ENCODE measurements at regions not wholly inside any gene's neighbourhood (a gene's known extent, or its start where the extent isn't known, plus 50 kb on each side); places are given as distances from the start of the nearest gene placed in this dataset.

DNA sequence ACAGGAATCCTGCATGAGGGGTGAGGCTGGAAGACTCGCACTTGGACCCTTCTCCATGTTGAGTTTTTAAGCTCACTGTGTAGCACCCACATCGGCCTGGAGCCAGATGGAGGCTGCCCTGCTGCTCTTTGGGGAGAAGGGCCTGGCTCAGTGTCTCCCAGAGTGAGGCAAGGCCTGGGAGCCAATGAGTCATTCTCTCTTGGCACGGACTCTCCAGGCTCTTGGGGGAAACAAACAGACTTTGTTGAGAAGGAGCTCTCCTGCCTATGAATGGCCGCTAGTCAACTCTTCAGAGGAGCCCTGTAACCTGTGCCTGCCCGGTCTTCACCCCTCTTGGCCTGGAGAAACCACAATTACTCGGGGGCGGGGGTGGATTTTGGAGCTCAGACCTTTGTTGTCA is 50.8 kb upstream of the MAF start:
- no peak for DNase-seq (ENCODE audit: extremely low spot score, unreplicated experiment)
- H3K9me3 Mint-ChIP-seq (ENCODE audit: unreplicated experiment) = no peaks in the 10 kb centered on the region
- no peaks in the 10 kb centered on the region for H3K36me3 Mint-ChIP-seq (ENCODE audit: unreplicated experiment)
- no peaks in the 10 kb centered on the region for H3K27me3 Mint-ChIP-seq (ENCODE audit: unreplicated experiment)
- no peak overlapping the region for H3K27ac Mint-ChIP-seq (ENCODE audit: unreplicated experiment)
- peaks cover 19% of the 10 kb centered on the region for H3K4me1 Mint-ChIP-seq (ENCODE audit: unreplicated experiment)
- H3K4me3 Mint-ChIP-seq (ENCODE audit: unreplicated experiment) = no peak overlapping the region
- TF ChIP-seq, protein P1, sequence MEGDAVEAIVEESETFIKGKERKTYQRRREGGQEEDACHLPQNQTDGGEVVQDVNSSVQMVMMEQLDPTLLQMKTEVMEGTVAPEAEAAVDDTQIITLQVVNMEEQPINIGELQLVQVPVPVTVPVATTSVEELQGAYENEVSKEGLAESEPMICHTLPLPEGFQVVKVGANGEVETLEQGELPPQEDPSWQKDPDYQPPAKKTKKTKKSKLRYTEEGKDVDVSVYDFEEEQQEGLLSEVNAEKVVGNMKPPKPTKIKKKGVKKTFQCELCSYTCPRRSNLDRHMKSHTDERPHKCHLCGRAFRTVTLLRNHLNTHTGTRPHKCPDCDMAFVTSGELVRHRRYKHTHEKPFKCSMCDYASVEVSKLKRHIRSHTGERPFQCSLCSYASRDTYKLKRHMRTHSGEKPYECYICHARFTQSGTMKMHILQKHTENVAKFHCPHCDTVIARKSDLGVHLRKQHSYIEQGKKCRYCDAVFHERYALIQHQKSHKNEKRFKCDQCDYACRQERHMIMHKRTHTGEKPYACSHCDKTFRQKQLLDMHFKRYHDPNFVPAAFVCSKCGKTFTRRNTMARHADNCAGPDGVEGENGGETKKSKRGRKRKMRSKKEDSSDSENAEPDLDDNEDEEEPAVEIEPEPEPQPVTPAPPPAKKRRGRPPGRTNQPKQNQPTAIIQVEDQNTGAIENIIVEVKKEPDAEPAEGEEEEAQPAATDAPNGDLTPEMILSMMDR (IDR thresholded peaks at IDR 0.05) = no peak

Data from osteocyte (in vitro differentiated cells).